Caco-2 (cell line): ENCODE measurements at regions not wholly inside any gene's neighbourhood (a gene's known extent, or its start where the extent isn't known, plus 50 kb on each side); places are given as distances from the start of the nearest gene placed in this dataset.

ENCODE experiments used
- BruUV-seq: library from RNA; stranded (reverse); fragments of 400-500 nt; replicated peaks from 2 replicates; lab custom pipeline; 2021; lab: Mats Ljungman, UMichigan
- CTCF ChIA-PET: fragments of 300-600 bp; sonication (Branson Sonifier 250); formaldehyde crosslinking; loops from one replicate; lab custom pipeline; 2022; ENCODE audit warnings: antibody characterized with exemption; lab: Charles Lee
- POLR2A ChIA-PET: fragments of 300-600 bp; sonication (Branson Sonifier 250); formaldehyde crosslinking; loops from one replicate; lab custom pipeline; 2022; ENCODE audit warnings: antibody characterized with exemption; lab: Charles Lee
- DNase-seq, 2 experiments: peaks; one replicate each; pipeline versions ENCODE4 v3.0.0 to v3.0.0-alpha.2; 2020 to 2022
- H3K27me3 ChIP-seq: replicated peaks from 2 replicates; pipeline ENCODE4 v1.6.0; 2011; ENCODE audit warnings: low read length; ENCODE audit not compliant: control insufficient read depth, insufficient read depth
- H3K36me3 ChIP-seq: 2 replicates; pipeline ENCODE4 v1.5.1; 2011; ENCODE audit warnings: low read length; ENCODE audit not compliant: control insufficient read depth, insufficient read depth
- H3K4me1 ChIP-seq: fragments of 250-450 bp; sonication (Bioruptor Pico); 2 replicates; pipeline ENCODE4 v1.5.1; 2020; ENCODE audit warnings: mild to moderate bottlenecking
- H3K4me3 ChIP-seq: 2 replicates; pipeline ENCODE4 v1.5.1; 2011; ENCODE audit warnings: low read depth, mild to moderate bottlenecking, control low read depth, low read length
- H3K9me3 ChIP-seq: fragments of 250-450 bp; sonication (Bioruptor Pico); 2 replicates; pipeline ENCODE4 v1.5.1; 2020; ENCODE audit warnings: mild to moderate bottlenecking, moderate library complexity
- H3K27ac Mint-ChIP-seq: one replicate; pipeline ENCODE4 v1.8.0; 2022; ENCODE audit warnings: mixed read lengths; ENCODE audit not compliant: unreplicated experiment
- H3K27me3 Mint-ChIP-seq: one replicate; pipeline ENCODE4 v1.8.0; 2022; ENCODE audit warnings: mixed read lengths; ENCODE audit not compliant: insufficient read depth, unreplicated experiment
- H3K36me3 Mint-ChIP-seq: one replicate; pipeline ENCODE4 v1.8.0; 2022; ENCODE audit warnings: mild to moderate bottlenecking, mixed read lengths; ENCODE audit not compliant: insufficient read depth, unreplicated experiment
- H3K4me1 Mint-ChIP-seq: one replicate; pipeline ENCODE4 v1.8.0; 2022; ENCODE audit warnings: low read depth, mixed read lengths; ENCODE audit not compliant: unreplicated experiment
- H3K4me3 Mint-ChIP-seq: one replicate; pipeline ENCODE4 v1.8.0; 2022; ENCODE audit warnings: mild to moderate bottlenecking, moderate library complexity, mixed read lengths; ENCODE audit not compliant: unreplicated experiment
- H3K9me3 Mint-ChIP-seq: one replicate; pipeline ENCODE4 v1.8.0; 2022; ENCODE audit warnings: mixed read lengths; ENCODE audit not compliant: unreplicated experiment
- CTCF ChIP-seq, 2 experiments: fragments of 200-600 bp in 1 of 2; IDR thresholded peaks; 1 replicate in 1 of 2; 2 replicates in 1 of 2; pipeline versions ENCODE4 v1.5.1 to v1.8.0; 2011 to 2022; ENCODE audit warnings: antibody characterized with exemption in 1 of 2, control low read depth in 1 of 2, inconsistent platforms in 1 of 2, low read depth in 1 of 2, low read length in 1 of 2, mild to moderate bottlenecking in 1 of 2, moderate library complexity in 1 of 2; ENCODE audit not compliant: insufficient read depth in 1 of 2, severe bottlenecking in 1 of 2, unreplicated experiment in 1 of 2
- intact Hi-C: fragments of 100-400 bp; cut with micrococcal nuclease; formaldehyde crosslinking; loops from one replicate; pipeline ENCODE4 v1.10.0; 2022; ENCODE audit not compliant: unreplicated experiment

GRCh38 chr2:16816522-16816921 is 150.9 kb upstream of the CYRIA start:
- intact Hi-C loops: no loop called here
- Histone ChIP-seq H3K4me3 (no peak overlapping the region), H3K27me3 (no peaks in the 10 kb centered on the region), H3K4me1 (peaks cover 11% of the 10 kb centered on the region; the same call in 1 of the 2 replicates), H3K36me3 (no peaks in the 10 kb centered on the region), H3K9me3 (no peaks in the 10 kb centered on the region)
- H3K27ac Mint-ChIP-seq: no peak overlapping the region
- H3K4me3 Mint-ChIP-seq: no peak overlapping the region
- DNase-seq: no peak
- H3K4me1 Mint-ChIP-seq: peaks cover 20% of the 10 kb centered on the region
- H3K27me3 Mint-ChIP-seq: peaks cover 2% of the 10 kb centered on the region
- BruUV-seq: no TSS peak
- ChIA-PET CTCF (no interaction called here), POLR2A (no interaction called here)
- H3K9me3 Mint-ChIP-seq: peaks cover 18% of the 10 kb centered on the region
- H3K36me3 Mint-ChIP-seq: no peaks in the 10 kb centered on the region
- no peak for TF ChIP-seq CTCF (IDR thresholded peaks at IDR 0.05; ENCODE audit: insufficient read depth in 1 of 2, low read depth in 1 of 2, low read length in 1 of 2, severe bottlenecking in 1 of 2, unreplicated experiment in 1 of 2)

GRCh38 chr2:16816016-16816415 is 150.4 kb upstream of the CYRIA start:
- intact Hi-C loops: no loop called here
- no peaks in the 10 kb centered on the region for H3K27me3 ChIP-seq
- POLR2A ChIA-PET: no interaction called here
- no peak for DNase-seq
- Mint-ChIP-seq H3K36me3 (no peaks in the 10 kb centered on the region), H3K4me1 (peaks cover 20% of the 10 kb centered on the region), H3K9me3 (peaks cover 18% of the 10 kb centered on the region), H3K4me3 (no peak overlapping the region), H3K27ac (no peak overlapping the region), H3K27me3 (peaks cover 2% of the 10 kb centered on the region)
- no peak for TF ChIP-seq CTCF (IDR thresholded peaks at IDR 0.05; ENCODE audit: insufficient read depth in 1 of 2, low read depth in 1 of 2, low read length in 1 of 2, severe bottlenecking in 1 of 2, unreplicated experiment in 1 of 2)
- H3K4me3 ChIP-seq: no peak overlapping the region
- BruUV-seq: no TSS peak
- H3K36me3 ChIP-seq: no peaks in the 10 kb centered on the region
- peaks cover 11% of the 10 kb centered on the region; the same call in 1 of the 2 replicates for H3K4me1 ChIP-seq
- H3K9me3 ChIP-seq: no peaks in the 10 kb centered on the region
- CTCF ChIA-PET: no interaction called here

DNA sequence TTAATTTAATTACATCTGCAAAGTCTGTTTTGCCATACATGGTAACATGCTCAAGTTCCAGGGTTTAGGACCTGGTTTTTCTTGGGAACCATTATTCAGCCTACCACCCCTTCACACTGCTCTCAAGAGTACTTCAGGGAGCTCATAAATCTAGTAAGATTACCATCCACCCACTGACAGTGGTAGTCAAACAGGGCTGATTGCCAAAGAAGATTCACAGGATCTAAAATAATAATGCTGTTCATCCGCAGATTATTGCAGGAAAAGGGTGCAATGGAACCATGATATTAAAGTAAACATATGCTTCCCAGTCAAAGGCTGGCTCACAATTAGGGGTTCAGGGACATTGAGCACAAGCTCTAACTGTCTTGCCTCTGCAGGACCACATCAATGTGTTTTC is 148.0 kb upstream of the CYRIA start:
- Mint-ChIP-seq H3K4me1 (peaks cover 20% of the 10 kb centered on the region), H3K27me3 (peaks cover 7% of the 10 kb centered on the region), H3K9me3 (peaks cover 18% of the 10 kb centered on the region), H3K4me3 (no peak overlapping the region), H3K36me3 (no peaks in the 10 kb centered on the region), H3K27ac (no peak overlapping the region)
- H3K4me1 ChIP-seq: peaks cover 11% of the 10 kb centered on the region; the same call in 1 of the 2 replicates
- ChIA-PET CTCF (no interaction called here), POLR2A (no interaction called here)
- H3K27me3 ChIP-seq: no peaks in the 10 kb centered on the region
- no TSS peak for BruUV-seq
- no peak overlapping the region for H3K4me3 ChIP-seq
- no peaks in the 10 kb centered on the region for H3K9me3 ChIP-seq
- no peak for DNase-seq
- intact Hi-C loops: no loop called here
- H3K36me3 ChIP-seq: no peaks in the 10 kb centered on the region
- no peak for TF ChIP-seq CTCF (IDR thresholded peaks at IDR 0.05; ENCODE audit: insufficient read depth in 1 of 2, low read depth in 1 of 2, low read length in 1 of 2, severe bottlenecking in 1 of 2, unreplicated experiment in 1 of 2)
